TTC549 (cell line): ENCODE measurements at regions not wholly inside any gene's neighbourhood (a gene's known extent, or its start where the extent isn't known, plus 50 kb on each side); places are given as distances from the start of the nearest gene placed in this dataset.
A peak's percentile ranks its signal among the peaks of the same experiment; 100 is the strongest.

Source experiments
- FAIRE-seq: peaks from 2 replicates; lab custom pipeline; 2012; peaks lifted over from hg19 to GRCh38; lab: Jason Lieb, UNC

DNA sequence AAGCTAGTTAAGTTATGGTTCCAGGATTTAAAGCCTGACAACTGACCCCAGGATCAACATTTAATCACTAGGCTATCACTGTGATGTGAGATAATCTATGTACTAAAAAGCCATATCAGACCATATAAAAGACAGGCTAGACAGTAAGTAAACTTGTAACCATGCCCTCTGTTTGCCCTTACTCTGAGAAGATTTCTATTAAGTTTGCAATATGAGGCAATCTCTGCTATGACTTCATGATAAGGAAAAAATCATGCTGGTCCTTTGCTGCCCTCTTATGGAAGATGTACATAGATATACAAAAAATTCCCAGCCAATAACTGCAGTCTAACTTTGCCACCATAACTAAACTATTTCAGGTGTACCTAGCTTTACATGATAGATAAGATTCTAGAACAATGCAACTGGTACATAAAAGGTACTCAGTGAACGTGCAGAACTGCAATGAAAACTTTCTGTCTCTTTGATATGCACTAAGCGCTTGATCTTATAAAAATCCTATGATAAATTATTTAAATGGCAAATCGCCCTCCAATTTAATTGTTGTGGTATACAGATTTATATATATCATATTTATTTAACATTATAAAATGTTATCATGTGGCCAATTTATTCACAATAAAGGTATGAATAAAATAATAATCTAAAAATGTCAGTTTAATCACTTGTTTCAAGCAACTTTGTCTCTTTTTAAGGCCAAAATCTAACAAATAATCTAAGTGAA lies 70.5 kb downstream of the FAM217A start:
- no peak for FAIRE-seq

DNA sequence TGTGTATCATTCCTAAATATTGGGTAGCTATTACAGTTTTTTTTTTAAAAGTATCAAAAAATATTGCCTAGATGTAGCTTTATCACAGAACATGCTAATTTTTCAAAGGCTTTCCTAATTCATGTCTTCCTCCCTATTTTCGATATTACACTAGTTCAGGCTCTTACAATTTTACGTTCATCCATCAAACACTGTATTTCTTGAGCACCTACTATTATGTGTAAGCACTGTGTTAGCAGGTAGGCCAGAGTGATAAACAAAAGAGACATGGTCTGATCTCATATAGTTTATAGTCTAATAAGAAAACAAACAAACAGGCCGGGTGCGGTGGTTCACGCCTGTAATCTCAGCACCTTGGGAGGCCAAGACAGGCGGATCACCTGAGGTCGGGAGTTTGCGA lies 69.5 kb downstream of the FAM217A start:
- no peak for FAIRE-seq

DNA sequence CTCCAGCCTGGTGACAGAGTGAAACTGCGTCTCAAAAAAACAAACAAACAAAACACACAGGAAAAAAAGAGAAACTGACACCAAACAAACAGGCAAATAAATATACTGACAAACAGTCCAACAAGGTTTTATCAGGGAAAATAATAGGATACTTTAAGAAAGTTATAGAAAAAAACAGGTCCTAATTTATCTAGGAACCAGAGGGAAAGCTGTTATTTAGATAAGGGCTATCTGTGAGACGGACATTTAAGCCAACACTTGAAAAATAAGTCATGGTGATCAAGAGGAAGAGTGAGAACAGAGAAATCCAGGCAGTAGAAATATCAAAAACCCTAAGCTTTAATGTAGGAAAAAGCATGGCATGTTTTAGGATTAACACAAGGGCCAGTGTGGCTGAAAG lies 68.9 kb downstream of the FAM217A start:
- FAIRE-seq = no peak

DNA sequence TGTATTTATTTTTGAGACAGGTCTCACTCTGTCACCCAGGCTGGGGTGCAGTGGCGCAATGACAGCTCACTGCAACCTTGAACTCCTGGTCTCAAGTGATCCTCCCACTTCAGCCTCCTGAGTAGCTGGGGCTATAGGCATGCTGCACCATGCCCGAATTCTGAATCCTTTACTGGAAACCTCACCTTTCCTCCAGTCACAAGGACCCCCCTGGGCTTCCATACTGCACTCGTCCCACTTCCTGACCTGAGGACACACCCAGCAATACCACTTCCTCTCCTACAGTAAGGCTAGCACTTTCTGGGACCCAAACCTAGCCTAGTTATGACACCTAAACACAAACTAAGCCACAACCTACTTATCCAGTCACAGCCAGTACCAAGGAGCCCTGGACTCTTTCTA lies 68.2 kb downstream of the FAM217A start:
- no peak for FAIRE-seq

DNA sequence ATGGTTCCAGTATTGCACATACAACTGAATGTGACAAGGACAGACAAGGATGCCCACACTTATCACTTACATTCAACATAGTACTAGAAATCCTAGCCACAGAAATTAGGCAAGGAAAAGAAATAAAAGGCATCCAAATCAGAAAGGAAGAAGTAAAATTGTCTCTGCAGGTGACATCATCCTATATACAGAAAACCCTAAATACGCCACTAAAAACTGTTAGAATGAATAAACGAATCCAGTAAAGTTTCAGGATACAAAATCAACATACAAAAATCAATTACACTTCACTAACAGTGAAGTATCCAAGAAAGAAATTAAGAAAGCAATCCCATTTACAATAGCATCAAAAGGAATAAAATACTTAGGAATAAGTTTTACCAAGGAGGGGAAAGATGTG lies 66.1 kb downstream of the FAM217A start:
- FAIRE-seq = no peak

DNA sequence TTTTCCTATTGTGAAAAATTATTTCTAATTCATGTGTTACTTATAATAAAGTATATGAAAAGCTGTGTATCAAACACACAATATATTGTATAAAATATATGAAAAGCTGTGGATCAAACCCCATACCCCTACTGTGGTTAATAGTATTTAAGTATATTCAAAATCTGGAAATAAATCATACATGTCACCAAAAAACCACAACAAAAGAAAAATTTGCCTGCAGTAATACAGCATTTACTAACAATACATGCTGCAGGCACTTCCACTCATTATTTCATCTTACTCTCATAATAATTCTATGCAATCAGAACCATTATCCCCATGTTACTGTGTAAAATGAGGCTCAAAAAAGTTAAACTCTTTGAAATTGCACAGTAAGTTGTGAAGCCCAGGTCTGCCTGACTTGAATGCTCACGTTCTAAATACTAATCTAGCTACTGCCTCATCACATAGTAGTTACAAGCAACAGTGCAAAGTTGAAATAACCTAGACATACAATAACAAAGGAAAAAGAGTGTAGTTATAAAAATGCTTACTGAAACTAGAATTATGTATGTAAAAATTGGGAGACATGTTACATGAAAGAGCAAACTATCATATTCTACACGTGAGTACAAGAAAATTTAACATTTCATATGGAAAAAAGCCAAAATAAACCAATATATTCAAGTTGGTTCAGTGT lies 61.7 kb downstream of the FAM217A start:
- FAIRE-seq = no peak

DNA sequence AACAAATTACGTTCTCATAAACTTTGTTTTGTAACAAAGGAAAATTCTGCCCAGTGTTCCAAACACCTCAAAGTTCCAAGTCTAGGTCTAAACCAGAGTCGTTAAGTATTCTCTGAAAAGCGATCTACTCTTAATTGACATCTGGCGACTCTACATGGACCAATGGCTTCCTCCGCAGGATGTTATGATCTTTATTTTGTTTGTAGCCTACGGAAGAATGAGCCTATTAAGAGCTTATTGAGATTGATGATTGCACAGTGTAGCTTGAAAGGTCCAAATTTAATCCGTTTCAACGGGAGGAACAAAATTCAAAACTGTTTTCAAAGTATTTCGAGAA lies 61.1 kb downstream of the FAM217A start:
- no peak for FAIRE-seq

DNA sequence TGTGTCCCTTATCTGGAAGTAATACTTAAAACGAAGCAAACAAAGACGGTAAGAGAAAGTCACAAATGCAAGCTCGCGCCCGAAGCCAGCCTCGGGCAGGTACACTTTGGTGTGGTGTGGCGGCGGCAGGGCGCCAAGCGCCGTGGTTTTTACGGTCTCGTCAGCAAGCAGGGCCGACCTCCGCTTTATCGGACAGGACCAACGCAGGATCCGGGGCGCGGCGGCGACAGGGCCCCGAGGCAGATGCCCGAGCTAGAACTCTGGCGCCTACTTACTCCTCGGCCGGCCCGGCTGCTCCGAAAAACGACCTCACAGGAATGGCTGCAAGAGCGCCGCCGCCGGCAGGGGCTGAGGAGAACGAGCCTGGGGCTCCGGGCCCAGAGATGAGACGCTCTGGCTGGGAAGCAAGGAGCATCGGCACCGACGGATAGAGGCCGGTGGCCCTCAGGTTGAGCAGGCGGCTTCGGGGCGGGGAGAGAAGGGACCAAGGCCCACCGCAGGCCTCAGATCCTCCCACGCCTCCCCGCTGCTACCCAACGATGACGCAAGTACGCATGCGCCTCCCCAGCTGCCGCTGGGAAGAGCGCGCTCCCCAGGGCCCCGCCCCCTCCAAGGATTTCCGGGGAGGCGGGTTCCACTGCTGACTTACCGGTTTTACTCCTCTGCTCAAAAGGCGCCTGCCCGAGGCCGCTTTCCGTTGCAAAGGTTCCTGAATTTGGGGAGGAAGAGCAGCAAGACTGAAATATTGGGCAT lies 60.6 kb downstream of the FAM217A start:
- FAIRE-seq = peak; percentile 66
